ENCODE measurements at regions not wholly inside any gene's neighbourhood (a gene's known extent, or its start where the extent isn't known, plus 50 kb on each side); places are given as distances from the start of the nearest gene placed in this dataset.

GRCh38 chr2:191496838-191497237 is 181.1 kb upstream of the NABP1 start:
- FAIRE-seq (no peak), DNase-seq (ENCODE audit: low read depth) (no peak)
- no peak overlapping the region for H3K9ac ChIP-seq (ENCODE audit: low read length)
- no peak overlapping the region for H3K27ac ChIP-seq (ENCODE audit: low read depth, low read length)
- peaks cover 5% of the 10 kb centered on the region for H3K27me3 Mint-ChIP-seq (ENCODE audit: low read depth, unreplicated experiment)
- peaks cover 7% of the 10 kb centered on the region for H3K4me1 Mint-ChIP-seq (ENCODE audit: low read depth, unreplicated experiment)
- no peaks in the 10 kb centered on the region for H3K79me2 ChIP-seq (ENCODE audit: insufficient read depth, low read length)
- no peak overlapping the region for H3K27ac Mint-ChIP-seq (ENCODE audit: unreplicated experiment)
- H3K4me3 ChIP-seq (ENCODE audit: insufficient read depth, low read depth, low read length), result no peak overlapping the region
- no peak overlapping the region for H3K4me2 ChIP-seq (ENCODE audit: low read length)
- H2AFZ ChIP-seq (ENCODE audit: low read depth, low read length), result no peak overlapping the region
- no peak overlapping the region for H3K4me3 Mint-ChIP-seq (ENCODE audit: unreplicated experiment)
- TF ChIP-seq EZH2 (IDR thresholded peaks at IDR 0.05; ENCODE audit: insufficient read depth, low read length), result no peak
- TF ChIP-seq, protein P1, sequence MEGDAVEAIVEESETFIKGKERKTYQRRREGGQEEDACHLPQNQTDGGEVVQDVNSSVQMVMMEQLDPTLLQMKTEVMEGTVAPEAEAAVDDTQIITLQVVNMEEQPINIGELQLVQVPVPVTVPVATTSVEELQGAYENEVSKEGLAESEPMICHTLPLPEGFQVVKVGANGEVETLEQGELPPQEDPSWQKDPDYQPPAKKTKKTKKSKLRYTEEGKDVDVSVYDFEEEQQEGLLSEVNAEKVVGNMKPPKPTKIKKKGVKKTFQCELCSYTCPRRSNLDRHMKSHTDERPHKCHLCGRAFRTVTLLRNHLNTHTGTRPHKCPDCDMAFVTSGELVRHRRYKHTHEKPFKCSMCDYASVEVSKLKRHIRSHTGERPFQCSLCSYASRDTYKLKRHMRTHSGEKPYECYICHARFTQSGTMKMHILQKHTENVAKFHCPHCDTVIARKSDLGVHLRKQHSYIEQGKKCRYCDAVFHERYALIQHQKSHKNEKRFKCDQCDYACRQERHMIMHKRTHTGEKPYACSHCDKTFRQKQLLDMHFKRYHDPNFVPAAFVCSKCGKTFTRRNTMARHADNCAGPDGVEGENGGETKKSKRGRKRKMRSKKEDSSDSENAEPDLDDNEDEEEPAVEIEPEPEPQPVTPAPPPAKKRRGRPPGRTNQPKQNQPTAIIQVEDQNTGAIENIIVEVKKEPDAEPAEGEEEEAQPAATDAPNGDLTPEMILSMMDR (IDR thresholded peaks at IDR 0.05; ENCODE audit: insufficient read depth, low read depth, low read length), result no peak
- no peaks in the 10 kb centered on the region for H3K27me3 ChIP-seq (ENCODE audit: insufficient read depth, low read length)
- no peaks in the 10 kb centered on the region for H3K9me3 ChIP-seq (ENCODE audit: insufficient read depth, low read depth, low read length)
- no peaks in the 10 kb centered on the region for H3K36me3 ChIP-seq (ENCODE audit: insufficient read depth, low read length)
- H3K4me1 ChIP-seq (ENCODE audit: insufficient read depth, low read length), result peaks cover 13% of the 10 kb centered on the region
- H4K20me1 ChIP-seq (ENCODE audit: insufficient read depth, low read length), result no peaks in the 10 kb centered on the region
- peaks cover 3% of the 10 kb centered on the region for H3K9me3 Mint-ChIP-seq (ENCODE audit: unreplicated experiment)
- peaks cover 3% of the 10 kb centered on the region for H3K36me3 Mint-ChIP-seq (ENCODE audit: low read depth, unreplicated experiment)

- peaks cover 7% of the 10 kb centered on the region for H3K4me1 Mint-ChIP-seq (ENCODE audit: low read depth, unreplicated experiment)
- Histone ChIP-seq H3K9me3 (ENCODE audit: insufficient read depth, low read depth, low read length) (no peaks in the 10 kb centered on the region), H3K4me3 (ENCODE audit: insufficient read depth, low read depth, low read length) (no peak overlapping the region), H3K4me2 (ENCODE audit: low read length) (no peak overlapping the region), H4K20me1 (ENCODE audit: insufficient read depth, low read length) (no peaks in the 10 kb centered on the region), H3K27ac (ENCODE audit: low read depth, low read length) (no peak overlapping the region), H3K9ac (ENCODE audit: low read length) (no peak overlapping the region), H3K79me2 (ENCODE audit: insufficient read depth, low read length) (no peaks in the 10 kb centered on the region), H3K4me1 (ENCODE audit: insufficient read depth, low read length) (peaks cover 13% of the 10 kb centered on the region), H3K36me3 (ENCODE audit: insufficient read depth, low read length) (no peaks in the 10 kb centered on the region), H3K27me3 (ENCODE audit: insufficient read depth, low read length) (no peaks in the 10 kb centered on the region), H2AFZ (ENCODE audit: low read depth, low read length) (no peak overlapping the region)
- no peak for TF ChIP-seq EZH2 (IDR thresholded peaks at IDR 0.05; ENCODE audit: insufficient read depth, low read length)
- TF ChIP-seq, protein P1 (IDR thresholded peaks at IDR 0.05; ENCODE audit: insufficient read depth, low read depth, low read length), result no peak
- DNase-seq (ENCODE audit: low read depth) (no peak), FAIRE-seq (no peak)
- H3K4me3 Mint-ChIP-seq (ENCODE audit: unreplicated experiment), result no peak overlapping the region
- peaks cover under 1% of the 10 kb centered on the region for H3K9me3 Mint-ChIP-seq (ENCODE audit: unreplicated experiment)
- H3K27me3 Mint-ChIP-seq (ENCODE audit: low read depth, unreplicated experiment), result peaks cover 5% of the 10 kb centered on the region
- H3K27ac Mint-ChIP-seq (ENCODE audit: unreplicated experiment), result no peak overlapping the region
- peaks cover 3% of the 10 kb centered on the region for H3K36me3 Mint-ChIP-seq (ENCODE audit: low read depth, unreplicated experiment)
These were observed 180.1 kb upstream of the NABP1 start for GRCh38 chr2:191497822-191498221.

- no peaks in the 10 kb centered on the region for H3K36me3 ChIP-seq (ENCODE audit: insufficient read depth, low read length)
- H3K9ac ChIP-seq (ENCODE audit: low read length), result no peak overlapping the region
- H3K9me3 Mint-ChIP-seq (ENCODE audit: unreplicated experiment), result no peaks in the 10 kb centered on the region
- TF ChIP-seq EZH2 (IDR thresholded peaks at IDR 0.05; ENCODE audit: insufficient read depth, low read length), result no peak
- TF ChIP-seq, protein P1 (IDR thresholded peaks at IDR 0.05; ENCODE audit: insufficient read depth, low read depth, low read length), result no peak
- no peaks in the 10 kb centered on the region for H4K20me1 ChIP-seq (ENCODE audit: insufficient read depth, low read length)
- no peak for DNase-seq (ENCODE audit: low read depth)
- H3K27me3 ChIP-seq (ENCODE audit: insufficient read depth, low read length), result no peaks in the 10 kb centered on the region
- no peak overlapping the region for H3K27ac Mint-ChIP-seq (ENCODE audit: unreplicated experiment)
- no peaks in the 10 kb centered on the region for H3K79me2 ChIP-seq (ENCODE audit: insufficient read depth, low read length)
- FAIRE-seq, result no peak
- H3K4me3 ChIP-seq (ENCODE audit: insufficient read depth, low read depth, low read length), result no peak overlapping the region
- H3K27ac ChIP-seq (ENCODE audit: low read depth, low read length), result no peak overlapping the region
- no peak overlapping the region for H3K4me3 Mint-ChIP-seq (ENCODE audit: unreplicated experiment)
- no peak overlapping the region for H3K4me2 ChIP-seq (ENCODE audit: low read length)
- H2AFZ ChIP-seq (ENCODE audit: low read depth, low read length), result no peak overlapping the region
- no peaks in the 10 kb centered on the region for H3K9me3 ChIP-seq (ENCODE audit: insufficient read depth, low read depth, low read length)
- H3K36me3 Mint-ChIP-seq (ENCODE audit: low read depth, unreplicated experiment), result no peaks in the 10 kb centered on the region
- H3K27me3 Mint-ChIP-seq (ENCODE audit: low read depth, unreplicated experiment), result peaks cover 5% of the 10 kb centered on the region
- peaks cover 13% of the 10 kb centered on the region for H3K4me1 ChIP-seq (ENCODE audit: insufficient read depth, low read length)
- peaks cover 7% of the 10 kb centered on the region for H3K4me1 Mint-ChIP-seq (ENCODE audit: low read depth, unreplicated experiment)
These were observed 178.9 kb upstream of the NABP1 start for GRCh38 chr2:191499050-191499449.
